H9 (cell line): ENCODE measurements at regions not wholly inside any gene's neighbourhood (a gene's known extent, or its start where the extent isn't known, plus 50 kb on each side); places are given as distances from the start of the nearest gene placed in this dataset.

ENCODE experiments used
- DNase-seq: peaks from one replicate; pipeline ENCODE4 v3.0.0-alpha.2; 2017
- H2AFZ ChIP-seq: one replicate; pipeline ENCODE4 v1.6.1; 2013; ENCODE audit warnings: mild to moderate bottlenecking, low read length, control low read depth, moderate library complexity
- H2AK5ac ChIP-seq: 2 replicates; pipeline ENCODE4 v1.6.1; 2013; ENCODE audit warnings: low read length, control low read depth, mixed read lengths; ENCODE audit not compliant: insufficient read length
- H2BK120ac ChIP-seq: one replicate; pipeline ENCODE4 v1.6.1; 2013; ENCODE audit warnings: low read depth, mild to moderate bottlenecking, low read length, control low read depth, inconsistent platforms; ENCODE audit not compliant: poor library complexity, severe bottlenecking
- H2BK12ac ChIP-seq: 2 replicates; pipeline ENCODE4 v1.6.1; 2013; ENCODE audit warnings: low read length, control low read depth, mixed read lengths, low read depth; ENCODE audit not compliant: insufficient read length
- H2BK15ac ChIP-seq: 2 replicates; pipeline ENCODE4 v1.6.1; 2013; ENCODE audit warnings: low read depth, low read length, control low read depth
- H2BK20ac ChIP-seq: one replicate; pipeline ENCODE4 v1.6.1; 2013; ENCODE audit warnings: low read depth, mild to moderate bottlenecking, low read length, control low read depth, inconsistent platforms; ENCODE audit not compliant: poor library complexity, severe bottlenecking
- H2BK5ac ChIP-seq: 2 replicates; pipeline ENCODE4 v1.6.1; 2013; ENCODE audit warnings: low read length, control low read depth, mixed read lengths; ENCODE audit not compliant: insufficient read length
- H3K14ac ChIP-seq: 2 replicates; pipeline ENCODE4 v1.6.1; 2013; ENCODE audit warnings: low read length, control low read depth; ENCODE audit not compliant: insufficient read depth
- H3K18ac ChIP-seq: 2 replicates; pipeline ENCODE4 v1.6.1; 2013; ENCODE audit warnings: low read depth, mild to moderate bottlenecking, mixed read lengths, low read length, control low read depth; ENCODE audit not compliant: insufficient read length
- H3K23ac ChIP-seq: 2 replicates; pipeline ENCODE4 v1.6.1; 2013; ENCODE audit warnings: low read length, control low read depth, mixed read lengths, low read depth; ENCODE audit not compliant: insufficient read length
- H3K23me2 ChIP-seq: 2 replicates; pipeline ENCODE4 v1.6.1; 2013; ENCODE audit warnings: low read depth, mild to moderate bottlenecking, mixed read lengths, low read length, control low read depth; ENCODE audit not compliant: insufficient read length, poor library complexity, severe bottlenecking
- H3K27ac ChIP-seq: 2 replicates; pipeline ENCODE4 v1.5.1; 2013; ENCODE audit warnings: low read length, control low read depth, mixed read lengths, low read depth; ENCODE audit not compliant: insufficient read length
- H3K27me3 ChIP-seq: 2 replicates; pipeline ENCODE4 v1.6.1; 2013; ENCODE audit warnings: low read length, control low read depth, inconsistent platforms; ENCODE audit not compliant: insufficient read depth
- H3K4ac ChIP-seq: 2 replicates; pipeline ENCODE4 v1.6.1; 2013; ENCODE audit warnings: low read depth, mild to moderate bottlenecking, control low read depth, inconsistent platforms, low read length, moderate library complexity
- H3K4me1 ChIP-seq: 2 replicates; pipeline ENCODE4 v1.6.1; 2013; ENCODE audit warnings: low read length, control low read depth, inconsistent platforms; ENCODE audit not compliant: insufficient read depth
- H3K4me2 ChIP-seq: 2 replicates; pipeline ENCODE4 v1.6.1; 2013; ENCODE audit warnings: low read length, control low read depth, mixed read lengths; ENCODE audit not compliant: insufficient read length, insufficient read depth
- H3K56ac ChIP-seq: 2 replicates; pipeline ENCODE4 v1.6.1; 2013; ENCODE audit warnings: low read depth, mild to moderate bottlenecking, mixed read lengths, low read length, control low read depth; ENCODE audit not compliant: insufficient read length
- H3K79me1 ChIP-seq: 2 replicates; pipeline ENCODE4 v1.6.1; 2013; ENCODE audit warnings: low read depth, mild to moderate bottlenecking, moderate library complexity, low read length, control low read depth, inconsistent platforms; ENCODE audit not compliant: insufficient read depth, poor library complexity, severe bottlenecking
- H3K79me2 ChIP-seq: 2 replicates; pipeline ENCODE4 v1.6.1; 2013; ENCODE audit warnings: low read length, control low read depth, inconsistent platforms; ENCODE audit not compliant: insufficient read depth
- H3K9ac ChIP-seq: 2 replicates; pipeline ENCODE4 v1.6.1; 2013; ENCODE audit warnings: low read length, control low read depth, mixed read lengths; ENCODE audit not compliant: insufficient read length; ENCODE audit errors: extremely low read depth
- H3K9me3 ChIP-seq: one replicate; pipeline ENCODE4 v1.6.1; 2013; ENCODE audit warnings: low read depth, low read length, inconsistent platforms; ENCODE audit not compliant: control insufficient read depth
- H3T11ph ChIP-seq: one replicate; pipeline ENCODE4 v1.6.1; 2013; ENCODE audit warnings: mild to moderate bottlenecking, low read length, control low read depth, inconsistent platforms
- H4K20me1 ChIP-seq: one replicate; pipeline ENCODE4 v1.6.1; 2013; ENCODE audit not compliant: control insufficient read depth, insufficient read length, insufficient read depth
- H4K5ac ChIP-seq: 2 replicates; pipeline ENCODE4 v1.6.1; 2013; ENCODE audit warnings: low read depth, mild to moderate bottlenecking, mixed read lengths, low read length, control low read depth; ENCODE audit not compliant: insufficient read length
- H4K8ac ChIP-seq: replicated peaks from 2 replicates; pipeline ENCODE4 v1.6.1; 2013; ENCODE audit warnings: low read length, control low read depth, mixed read lengths, low read depth; ENCODE audit not compliant: insufficient read length
- H4K91ac ChIP-seq: 2 replicates; pipeline ENCODE4 v1.6.1; 2013; ENCODE audit warnings: low read depth, mild to moderate bottlenecking, moderate library complexity, mixed read lengths, low read length, control low read depth; ENCODE audit not compliant: insufficient read length
- H3K27ac Mint-ChIP-seq, 3 experiments: 2 replicates in 2 of 3; 3 replicates in 1 of 3; pipeline ENCODE4 v1.8.0; 2020 to 2021; ENCODE audit warnings: mixed read lengths in 3 of 3, mild to moderate bottlenecking in 1 of 3, moderate library complexity in 1 of 3
- H3K27me3 Mint-ChIP-seq: 2 replicates; pipeline ENCODE4 v1.8.0; 2021; ENCODE audit warnings: low read depth, mild to moderate bottlenecking, moderate library complexity, mixed read lengths
- H3K36me3 Mint-ChIP-seq, 3 experiments: 2 replicates in 2 of 3; 3 replicates in 1 of 3; pipeline ENCODE4 v1.8.0; 2020 to 2021; ENCODE audit warnings: low read depth in 3 of 3, mixed read lengths in 3 of 3; ENCODE audit not compliant: insufficient read depth in 1 of 3
- H3K4me1 Mint-ChIP-seq, 2 experiments: 2 replicates each; pipeline ENCODE4 v1.8.0; 2020; ENCODE audit warnings: mixed read lengths in 2 of 2
- H3K4me3 Mint-ChIP-seq, 2 experiments: 2 replicates in 1 of 2; 3 replicates in 1 of 2; pipeline ENCODE4 v1.8.0; 2020 to 2021; ENCODE audit warnings: mild to moderate bottlenecking in 2 of 2, mixed read lengths in 2 of 2, moderate library complexity in 1 of 2
- H3K9me3 Mint-ChIP-seq, 2 experiments: 2 replicates in 1 of 2; 3 replicates in 1 of 2; pipeline ENCODE4 v1.8.0; 2020; ENCODE audit warnings: mild to moderate bottlenecking in 2 of 2, mixed read lengths in 2 of 2, moderate library complexity in 1 of 2
- CTCF ChIP-seq: fragments of 200-600 bp; sonication (generic); conservative IDR thresholded peaks from 3 replicates; pipeline ENCODE4 v1.8.0; 2021; ENCODE audit warnings: antibody characterized with exemption, mild to moderate bottlenecking
- WGBS: extraction: QIAGEN DNeasy Blood & Tissue Kit; methylation state at CpG from one replicate; pipeline ENCODE4 v1.1.7; 2013; ENCODE audit warnings: missing lambda C conversion rate, low lambda C conversion rate, mixed read lengths; ENCODE audit not compliant: insufficient read length; ENCODE audit errors: extremely low coverage; 5-methylcytosine and 5-hydroxymethylcytosine counted together

GRCh38 chr11:25727944-25728343, 604.0 kb upstream of the ANO3 start:
- Histone ChIP-seq H4K8ac (no peak overlapping the region), H3K9me3 (no peaks in the 10 kb centered on the region), H3K4me1 (no peaks in the 10 kb centered on the region), H3K56ac (no peak overlapping the region), H4K5ac (no peak overlapping the region), H2BK12ac (no peak overlapping the region), H3K18ac (no peak overlapping the region), H2AFZ (no peak overlapping the region), H3K23me2 (no peaks in the 10 kb centered on the region), H3K79me2 (no peaks in the 10 kb centered on the region), H3K79me1 (no peaks in the 10 kb centered on the region), H3T11ph (no peak overlapping the region), H3K27ac (no peak overlapping the region), H2BK120ac (no peak overlapping the region), H2BK15ac (no peak overlapping the region), H2BK20ac (no peak overlapping the region), H2AK5ac (no peak overlapping the region), H3K4me2 (no peak overlapping the region), H2BK5ac (no peak overlapping the region), H4K20me1 (no peaks in the 10 kb centered on the region), H4K91ac (no peak overlapping the region), H3K23ac (no peak overlapping the region), H3K9ac (no peak overlapping the region), H3K14ac (no peak overlapping the region), H3K27me3 (no peaks in the 10 kb centered on the region), H3K4ac (no peak overlapping the region)
- no peak for DNase-seq
- Mint-ChIP-seq H3K4me1 (0 out of 4 replicates have a peak, but pooled peaks cover 0 to 2% of the 10 kb centered on the region in 2 experiments), H3K4me3 (no peak overlapping the region), H3K9me3 (peaks cover 24 to 33% of the 10 kb centered on the region in 2 experiments), H3K36me3 (peaks cover 0 to 19% (median 17%) of the 10 kb centered on the region in 3 experiments; a peak in 6 of 7 replicates), H3K27me3 (no peaks in the 10 kb centered on the region), H3K27ac (no peak overlapping the region)
- no CpG with 5 or more reads among the region's 2 CpGs for WGBS
- TF ChIP-seq CTCF = no peak
